ENCODE measurements at regions not wholly inside any gene's neighbourhood (a gene's known extent, or its start where the extent isn't known, plus 50 kb on each side); places are given as distances from the start of the nearest gene placed in this dataset.
"Not testable (repeated sequence)": the region's sequence is repeated elsewhere in the genome, so short reads cannot be mapped to it uniquely, and the experiment has no call there.

DNA sequence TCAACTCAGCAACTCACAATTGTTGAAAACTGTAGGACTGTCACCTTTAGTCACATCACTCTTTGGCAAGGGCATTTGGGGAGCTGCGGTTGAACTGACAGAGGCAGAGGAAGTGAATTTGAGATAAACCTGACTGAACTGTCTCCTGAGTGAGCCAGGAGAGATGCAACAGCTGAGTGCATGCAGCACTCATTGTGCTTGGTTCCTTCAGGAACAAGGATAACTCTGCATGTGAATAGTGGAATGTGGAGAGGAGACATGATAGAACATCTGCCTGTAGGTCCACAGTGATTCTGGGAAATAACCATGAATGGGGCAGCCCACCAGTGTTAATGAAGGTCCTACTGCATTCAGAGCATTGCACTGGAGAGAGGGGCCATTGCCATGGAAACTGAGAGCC is 494.7 kb downstream of the STK39 start:
- no peak for TF ChIP-seq CTCF (conservative IDR thresholded peaks at IDR 0.05)
- H3K9me3 Mint-ChIP-seq = no peaks in the 10 kb centered on the region
- peaks cover 12% of the 10 kb centered on the region for H3K4me1 Mint-ChIP-seq
- H3K36me3 Mint-ChIP-seq (ENCODE audit: low read depth) = no peaks in the 10 kb centered on the region
- no peak overlapping the region for H3K27ac Mint-ChIP-seq (ENCODE audit: unreplicated experiment)
- H3K4me3 Mint-ChIP-seq = no peak overlapping the region
- no peaks in the 10 kb centered on the region for H3K27me3 Mint-ChIP-seq (ENCODE audit: low read depth)
- no peak for DNase-seq (ENCODE audit: low read depth, low spot score)

GRCh38 chr2:167750675-167751074 is 496.7 kb downstream of the STK39 start:
- Mint-ChIP-seq H3K27me3 (ENCODE audit: low read depth) (no peaks in the 10 kb centered on the region), H3K27ac (ENCODE audit: unreplicated experiment) (no peak overlapping the region), H3K36me3 (ENCODE audit: low read depth) (no peaks in the 10 kb centered on the region), H3K4me1 (peaks cover 6% of the 10 kb centered on the region), H3K4me3 (no peak overlapping the region), H3K9me3 (no peaks in the 10 kb centered on the region)
- TF ChIP-seq CTCF (conservative IDR thresholded peaks at IDR 0.05) = no peak
- DNase-seq (ENCODE audit: low read depth, low spot score) = no peak

- H3K4me3 Mint-ChIP-seq = no peak overlapping the region
- TF ChIP-seq CTCF (conservative IDR thresholded peaks at IDR 0.05) = no peak
- H3K36me3 Mint-ChIP-seq (ENCODE audit: low read depth) = no peaks in the 10 kb centered on the region
- peaks cover 6% of the 10 kb centered on the region for H3K4me1 Mint-ChIP-seq
- H3K9me3 Mint-ChIP-seq = no peaks in the 10 kb centered on the region
- H3K27ac Mint-ChIP-seq (ENCODE audit: unreplicated experiment) = no peak overlapping the region
- H3K27me3 Mint-ChIP-seq (ENCODE audit: low read depth) = no peaks in the 10 kb centered on the region
- DNase-seq (ENCODE audit: low read depth, low spot score) = no peak
These were observed 497.7 kb downstream of the STK39 start for GRCh38 chr2:167749660-167750059.

GRCh38 chr2:167749016-167749415 is 498.4 kb downstream of the STK39 start:
- Mint-ChIP-seq H3K27me3 (ENCODE audit: low read depth) (no peaks in the 10 kb centered on the region), H3K4me3 (no peak overlapping the region), H3K27ac (ENCODE audit: unreplicated experiment) (no peak overlapping the region), H3K4me1 (peaks cover 6% of the 10 kb centered on the region), H3K9me3 (no peaks in the 10 kb centered on the region), H3K36me3 (ENCODE audit: low read depth) (no peaks in the 10 kb centered on the region)
- no peak for TF ChIP-seq CTCF (conservative IDR thresholded peaks at IDR 0.05)
- DNase-seq (ENCODE audit: low read depth, low spot score) = no peak

DNA sequence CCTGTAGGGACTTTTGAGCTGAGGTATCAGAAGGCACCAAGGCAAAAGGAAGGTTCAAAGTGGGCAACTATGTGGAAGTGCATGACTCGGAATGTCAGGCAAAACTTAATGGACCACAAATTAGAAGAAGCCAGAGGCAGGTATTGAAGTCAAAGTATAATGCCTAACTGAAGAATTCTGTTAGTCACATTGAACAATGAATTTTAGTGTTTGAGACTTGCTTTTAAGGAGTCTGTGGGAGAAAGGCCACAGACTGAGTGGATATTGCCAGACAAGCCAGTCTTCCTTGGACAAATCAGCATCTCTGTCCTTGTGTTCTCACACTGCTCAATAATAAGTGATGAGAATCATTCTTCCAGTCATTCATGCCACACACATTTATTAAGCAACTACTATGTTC is 498.9 kb downstream of the STK39 start:
- Mint-ChIP-seq H3K9me3 (no peaks in the 10 kb centered on the region), H3K4me1 (peaks cover 6% of the 10 kb centered on the region), H3K27me3 (ENCODE audit: low read depth) (no peaks in the 10 kb centered on the region), H3K36me3 (ENCODE audit: low read depth) (no peaks in the 10 kb centered on the region), H3K4me3 (no peak overlapping the region), H3K27ac (ENCODE audit: unreplicated experiment) (no peak overlapping the region)
- no peak for DNase-seq (ENCODE audit: low read depth, low spot score)
- TF ChIP-seq CTCF (conservative IDR thresholded peaks at IDR 0.05) = no peak

GRCh38 chr2:167745667-167746066 is 501.7 kb downstream of the STK39 start:
- no peaks in the 10 kb centered on the region for H3K36me3 Mint-ChIP-seq (ENCODE audit: low read depth)
- no peaks in the 10 kb centered on the region for H3K4me1 Mint-ChIP-seq
- no peaks in the 10 kb centered on the region for H3K27me3 Mint-ChIP-seq (ENCODE audit: low read depth)
- no peak overlapping the region for H3K27ac Mint-ChIP-seq (ENCODE audit: unreplicated experiment)
- no peak overlapping the region for H3K4me3 Mint-ChIP-seq
- no peaks in the 10 kb centered on the region for H3K9me3 Mint-ChIP-seq
- no peak for DNase-seq (ENCODE audit: low read depth, low spot score)
- TF ChIP-seq CTCF (conservative IDR thresholded peaks at IDR 0.05) = no peak

DNA sequence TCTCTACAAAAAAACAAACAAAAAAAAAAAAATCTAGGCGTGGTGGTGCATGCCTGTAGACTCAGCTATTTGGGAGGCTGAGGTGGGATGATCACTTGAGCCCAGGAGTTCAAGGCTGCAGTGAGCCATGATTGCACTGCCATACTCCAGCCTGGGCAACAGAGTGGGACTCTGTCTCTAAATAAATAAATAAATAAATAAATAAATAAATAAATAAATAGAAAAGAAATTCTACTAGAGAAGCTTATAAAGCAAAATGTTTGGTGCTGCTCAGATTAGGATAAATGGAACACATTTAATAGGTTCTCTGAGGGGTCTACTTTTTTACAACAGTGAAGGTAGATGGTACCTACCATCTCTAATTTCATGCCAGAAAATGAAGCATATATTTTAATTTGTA is 507.5 kb downstream of the STK39 start:
- not testable (repeated sequence) for H3K36me3 Mint-ChIP-seq (ENCODE audit: low read depth); H3K4me3 Mint-ChIP-seq; H3K9me3 Mint-ChIP-seq; H3K27me3 Mint-ChIP-seq (ENCODE audit: low read depth); H3K27ac Mint-ChIP-seq (ENCODE audit: unreplicated experiment); DNase-seq (ENCODE audit: low read depth, low spot score); H3K4me1 Mint-ChIP-seq

Measured in neural crest cell (in vitro differentiated cells).